ENCODE measurements at regions not wholly inside any gene's neighbourhood (a gene's known extent, or its start where the extent isn't known, plus 50 kb on each side); places are given as distances from the start of the nearest gene placed in this dataset.

DNA sequence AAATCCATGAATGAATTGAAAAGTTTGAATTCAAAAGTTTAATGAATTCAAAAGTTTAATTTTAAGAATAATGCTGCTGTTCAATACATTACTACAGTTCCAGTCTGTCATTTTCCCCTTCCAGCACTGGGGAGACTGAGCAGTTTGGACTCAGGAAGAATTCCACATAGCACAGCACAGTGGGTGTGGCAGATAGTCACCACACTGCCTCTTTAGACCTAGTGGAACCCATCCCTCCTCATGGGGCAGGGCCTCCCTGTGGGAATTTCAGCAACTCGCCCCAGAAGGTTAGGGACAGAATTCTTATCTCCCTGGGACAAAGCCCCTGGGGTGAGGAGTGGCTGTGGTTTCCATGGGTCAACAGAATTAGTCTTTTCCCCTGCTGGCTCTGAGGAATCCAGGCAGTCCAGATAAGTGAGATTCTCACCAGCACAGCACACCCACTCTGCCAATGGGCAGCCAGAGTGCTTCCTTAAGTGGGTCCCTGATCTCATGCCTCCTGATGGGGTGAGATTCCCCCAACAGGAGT is 442.0 kb upstream of the SYT4 start:
- Histone ChIP-seq H2AFZ (ENCODE audit: low read depth, low read length, severe bottlenecking) (no peak overlapping the region), H3F3A (ENCODE audit: insufficient read depth) (no peaks in the 10 kb centered on the region), H3K4me3 (ENCODE audit: insufficient read depth, low read length, poor library complexity, severe bottlenecking) (no peak overlapping the region), H3K79me2 (ENCODE audit: insufficient read depth, low read length) (no peaks in the 10 kb centered on the region), H3K36me3 (ENCODE audit: low read length) (no peaks in the 10 kb centered on the region), H3K9me3 (ENCODE audit: insufficient read depth, low read length) (peaks cover 4% of the 10 kb centered on the region; the same call in 1 of the 2 replicates), H3K27ac (ENCODE audit: low read depth, low read length) (no peak overlapping the region), H4K20me1 (ENCODE audit: low read depth, low read length) (no peaks in the 10 kb centered on the region; the same call in 1 of the 2 replicates), H3K9me2 (replicated peaks; ENCODE audit: insufficient read depth, low read length) (peaks cover 3% of the 10 kb centered on the region; the same call in 1 of the 2 replicates), H3K4me2 (ENCODE audit: low read depth, low read length, poor library complexity, severe bottlenecking) (no peak overlapping the region), H3K27me3 (ENCODE audit: low read length) (no peaks in the 10 kb centered on the region), H3K9ac (ENCODE audit: low read length) (no peak overlapping the region)
- TF ChIP-seq, protein P1, sequence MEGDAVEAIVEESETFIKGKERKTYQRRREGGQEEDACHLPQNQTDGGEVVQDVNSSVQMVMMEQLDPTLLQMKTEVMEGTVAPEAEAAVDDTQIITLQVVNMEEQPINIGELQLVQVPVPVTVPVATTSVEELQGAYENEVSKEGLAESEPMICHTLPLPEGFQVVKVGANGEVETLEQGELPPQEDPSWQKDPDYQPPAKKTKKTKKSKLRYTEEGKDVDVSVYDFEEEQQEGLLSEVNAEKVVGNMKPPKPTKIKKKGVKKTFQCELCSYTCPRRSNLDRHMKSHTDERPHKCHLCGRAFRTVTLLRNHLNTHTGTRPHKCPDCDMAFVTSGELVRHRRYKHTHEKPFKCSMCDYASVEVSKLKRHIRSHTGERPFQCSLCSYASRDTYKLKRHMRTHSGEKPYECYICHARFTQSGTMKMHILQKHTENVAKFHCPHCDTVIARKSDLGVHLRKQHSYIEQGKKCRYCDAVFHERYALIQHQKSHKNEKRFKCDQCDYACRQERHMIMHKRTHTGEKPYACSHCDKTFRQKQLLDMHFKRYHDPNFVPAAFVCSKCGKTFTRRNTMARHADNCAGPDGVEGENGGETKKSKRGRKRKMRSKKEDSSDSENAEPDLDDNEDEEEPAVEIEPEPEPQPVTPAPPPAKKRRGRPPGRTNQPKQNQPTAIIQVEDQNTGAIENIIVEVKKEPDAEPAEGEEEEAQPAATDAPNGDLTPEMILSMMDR (IDR thresholded peaks at IDR 0.05; ENCODE audit: insufficient read depth, low read length, poor library complexity, severe bottlenecking), result no peak
- no peak for TF ChIP-seq EZH2phosphoT487 (conservative IDR thresholded peaks at IDR 0.05; ENCODE audit: low read length)

DNA sequence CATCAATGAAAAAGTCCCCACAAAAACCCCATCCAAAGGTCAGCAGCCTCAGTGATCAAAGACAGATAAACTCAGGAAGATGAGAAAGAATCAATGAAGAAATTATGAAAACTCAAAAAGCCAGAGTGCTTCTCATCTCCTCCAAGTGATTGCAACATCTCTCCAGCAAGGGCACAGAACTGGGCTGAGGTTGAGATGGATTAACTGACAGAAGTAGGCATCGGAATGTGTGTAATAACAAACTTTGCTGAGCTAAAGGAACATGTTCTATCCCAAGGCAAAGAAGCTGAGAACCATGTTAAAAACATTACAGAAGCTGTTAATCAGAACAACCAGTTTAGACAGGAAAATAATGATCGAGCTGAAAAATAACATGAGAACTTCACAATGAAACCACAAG is 442.8 kb upstream of the SYT4 start:
- Histone ChIP-seq H3K27me3 (ENCODE audit: low read length) (no peaks in the 10 kb centered on the region), H3K9me2 (replicated peaks; ENCODE audit: insufficient read depth, low read length) (0 out of 2 replicates have a peak, but pooled peaks cover 3% of the 10 kb centered on the region), H2AFZ (ENCODE audit: low read depth, low read length, severe bottlenecking) (no peak overlapping the region), H3K4me2 (ENCODE audit: low read depth, low read length, poor library complexity, severe bottlenecking) (no peak overlapping the region), H3K9ac (ENCODE audit: low read length) (no peak overlapping the region), H4K20me1 (ENCODE audit: low read depth, low read length) (no peaks in the 10 kb centered on the region; the same call in 1 of the 2 replicates), H3K4me3 (ENCODE audit: insufficient read depth, low read length, poor library complexity, severe bottlenecking) (no peak overlapping the region), H3K27ac (ENCODE audit: low read depth, low read length) (no peak overlapping the region), H3K79me2 (ENCODE audit: insufficient read depth, low read length) (no peaks in the 10 kb centered on the region), H3K9me3 (ENCODE audit: insufficient read depth, low read length) (peaks cover 4% of the 10 kb centered on the region; the same call in 1 of the 2 replicates), H3K36me3 (ENCODE audit: low read length) (no peaks in the 10 kb centered on the region), H3F3A (ENCODE audit: insufficient read depth) (no peaks in the 10 kb centered on the region)
- TF ChIP-seq, protein P1 (IDR thresholded peaks at IDR 0.05; ENCODE audit: insufficient read depth, low read length, poor library complexity, severe bottlenecking), result no peak
- TF ChIP-seq EZH2phosphoT487 (conservative IDR thresholded peaks at IDR 0.05; ENCODE audit: low read length), result no peak

DNA sequence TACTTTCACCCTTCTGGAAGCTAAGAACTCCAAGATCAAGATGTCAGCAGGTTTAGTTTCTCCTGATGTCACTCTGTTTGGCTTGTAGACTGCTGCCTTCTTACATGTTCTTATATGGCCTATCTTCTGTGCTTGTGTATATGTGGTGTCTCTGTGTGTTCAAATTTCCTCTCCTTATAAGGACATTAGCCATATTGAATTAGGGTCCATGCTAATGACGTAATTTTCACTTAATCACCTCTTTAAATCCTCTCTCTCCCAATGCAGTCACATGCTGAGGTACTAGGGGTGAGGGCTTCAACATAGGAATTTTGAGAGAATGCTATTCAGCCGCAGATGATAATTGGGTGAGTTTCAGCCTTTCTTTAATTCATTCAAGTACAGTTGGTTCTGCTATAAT is 458.3 kb upstream of the SYT4 start:
- Histone ChIP-seq H3K4me2 (ENCODE audit: low read depth, low read length, poor library complexity, severe bottlenecking) (no peak overlapping the region), H3F3A (ENCODE audit: insufficient read depth) (no peaks in the 10 kb centered on the region), H3K27me3 (ENCODE audit: low read length) (no peaks in the 10 kb centered on the region), H3K79me2 (ENCODE audit: insufficient read depth, low read length) (no peaks in the 10 kb centered on the region), H3K9me2 (replicated peaks; ENCODE audit: insufficient read depth, low read length) (no peaks in the 10 kb centered on the region), H3K9me3 (ENCODE audit: insufficient read depth, low read length) (no peaks in the 10 kb centered on the region), H3K27ac (ENCODE audit: low read depth, low read length) (no peak overlapping the region), H3K36me3 (ENCODE audit: low read length) (no peaks in the 10 kb centered on the region), H3K9ac (ENCODE audit: low read length) (no peak overlapping the region), H4K20me1 (ENCODE audit: low read depth, low read length) (no peaks in the 10 kb centered on the region), H2AFZ (ENCODE audit: low read depth, low read length, severe bottlenecking) (no peak overlapping the region), H3K4me3 (ENCODE audit: insufficient read depth, low read length, poor library complexity, severe bottlenecking) (no peak overlapping the region)
- no peak for TF ChIP-seq EZH2phosphoT487 (conservative IDR thresholded peaks at IDR 0.05; ENCODE audit: low read length)
- TF ChIP-seq, protein P1 (IDR thresholded peaks at IDR 0.05; ENCODE audit: insufficient read depth, low read length, poor library complexity, severe bottlenecking), result no peak

Data from SU-DHL-6 (cell line).